ENCODE measurements at regions not wholly inside any gene's neighbourhood (a gene's known extent, or its start where the extent isn't known, plus 50 kb on each side); places are given as distances from the start of the nearest gene placed in this dataset.

DNA sequence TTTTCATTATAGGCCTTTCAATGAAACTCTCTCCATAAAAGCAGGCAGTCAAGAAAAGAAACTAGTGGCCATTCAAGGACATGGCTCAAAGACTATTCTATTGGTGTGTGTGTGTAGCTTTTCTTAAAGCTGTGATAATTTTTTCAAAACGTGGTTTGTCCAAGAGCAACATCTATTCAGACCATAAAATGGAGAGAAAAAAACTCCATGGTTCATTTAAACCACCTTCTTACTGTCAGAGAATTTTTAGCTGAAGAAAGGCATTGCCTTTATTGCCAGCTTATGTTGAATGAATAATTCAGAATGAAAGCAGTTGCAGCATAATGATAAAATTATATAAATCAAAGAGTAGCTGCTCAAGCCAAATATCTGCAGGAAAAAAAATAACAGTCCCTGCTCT is 325.5 kb downstream of the PCDH18 start:
- TF ChIP-seq, protein P1, sequence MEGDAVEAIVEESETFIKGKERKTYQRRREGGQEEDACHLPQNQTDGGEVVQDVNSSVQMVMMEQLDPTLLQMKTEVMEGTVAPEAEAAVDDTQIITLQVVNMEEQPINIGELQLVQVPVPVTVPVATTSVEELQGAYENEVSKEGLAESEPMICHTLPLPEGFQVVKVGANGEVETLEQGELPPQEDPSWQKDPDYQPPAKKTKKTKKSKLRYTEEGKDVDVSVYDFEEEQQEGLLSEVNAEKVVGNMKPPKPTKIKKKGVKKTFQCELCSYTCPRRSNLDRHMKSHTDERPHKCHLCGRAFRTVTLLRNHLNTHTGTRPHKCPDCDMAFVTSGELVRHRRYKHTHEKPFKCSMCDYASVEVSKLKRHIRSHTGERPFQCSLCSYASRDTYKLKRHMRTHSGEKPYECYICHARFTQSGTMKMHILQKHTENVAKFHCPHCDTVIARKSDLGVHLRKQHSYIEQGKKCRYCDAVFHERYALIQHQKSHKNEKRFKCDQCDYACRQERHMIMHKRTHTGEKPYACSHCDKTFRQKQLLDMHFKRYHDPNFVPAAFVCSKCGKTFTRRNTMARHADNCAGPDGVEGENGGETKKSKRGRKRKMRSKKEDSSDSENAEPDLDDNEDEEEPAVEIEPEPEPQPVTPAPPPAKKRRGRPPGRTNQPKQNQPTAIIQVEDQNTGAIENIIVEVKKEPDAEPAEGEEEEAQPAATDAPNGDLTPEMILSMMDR (IDR thresholded peaks at IDR 0.05), result no peak
- TF ChIP-seq TCF7L2 (IDR thresholded peaks at IDR 0.05; ENCODE audit: low read depth, low read length), result no peak
- no peak for TF ChIP-seq POLR2AphosphoS5 (IDR thresholded peaks at IDR 0.05; ENCODE audit: low read depth, low read length)

Measured in Panc1 (cell line).